ENCODE measurements at regions not wholly inside any gene's neighbourhood (a gene's known extent, or its start where the extent isn't known, plus 50 kb on each side); places are given as distances from the start of the nearest gene placed in this dataset.

GRCh38 chr6:122154155-122154554, 245.3 kb upstream of the HSF2 start:
- no peaks in the 10 kb centered on the region for H4K20me1 ChIP-seq (ENCODE audit: low read depth)
- H3K4me3 ChIP-seq, result no peak overlapping the region
- Mint-ChIP-seq H3K27me3 (ENCODE audit: insufficient read depth, low read depth) (no peaks in the 10 kb centered on the region), H3K4me3 (no peak overlapping the region), H3K9me3 (no peaks in the 10 kb centered on the region), H3K27ac (no peak overlapping the region), H3K36me3 (no peaks in the 10 kb centered on the region), H3K4me1 (peaks cover 17% of the 10 kb centered on the region)
- no peak overlapping the region for H3K9ac ChIP-seq
- DNase-seq (ENCODE audit: low spot score), result no peak
- no peaks in the 10 kb centered on the region for H3K9me3 ChIP-seq (ENCODE audit: low read depth)
- peak overlapping the region; percentile 7 for H2AFZ ChIP-seq (replicated peaks)
- H3K27me3 ChIP-seq, result no peaks in the 10 kb centered on the region
- no peaks in the 10 kb centered on the region for H3K36me3 ChIP-seq
- H3K4me2 ChIP-seq, result no peak overlapping the region
- no peaks in the 10 kb centered on the region for H3F3A ChIP-seq (ENCODE audit: low read depth)
- H3K27ac ChIP-seq, result no peak overlapping the region
- no peaks in the 10 kb centered on the region for H3K79me2 ChIP-seq (ENCODE audit: low read depth)
- H3K4me1 ChIP-seq, result peaks cover 9% of the 10 kb centered on the region
- TF ChIP-seq CTCF (IDR thresholded peaks at IDR 0.05) (no peak), EZH2 (IDR thresholded peaks at IDR 0.05) (no peak), EZH2phosphoT487 (IDR thresholded peaks at IDR 0.05) (no peak)

- no peak overlapping the region for H2AFZ ChIP-seq (replicated peaks)
- peaks cover 9% of the 10 kb centered on the region for H3K4me1 ChIP-seq
- no peak overlapping the region for H3K4me2 ChIP-seq
- H3K4me3 ChIP-seq, result no peak overlapping the region
- no peak overlapping the region for H3K27ac ChIP-seq
- H3K4me1 Mint-ChIP-seq, result peaks cover 17% of the 10 kb centered on the region
- no peaks in the 10 kb centered on the region for H3K36me3 ChIP-seq
- H3K9me3 ChIP-seq (ENCODE audit: low read depth), result no peaks in the 10 kb centered on the region
- H3K79me2 ChIP-seq (ENCODE audit: low read depth), result no peaks in the 10 kb centered on the region
- no peaks in the 10 kb centered on the region for H3K27me3 ChIP-seq
- H3K9ac ChIP-seq, result no peak overlapping the region
- H3K27me3 Mint-ChIP-seq (ENCODE audit: insufficient read depth, low read depth), result no peaks in the 10 kb centered on the region
- no peaks in the 10 kb centered on the region for H3K36me3 Mint-ChIP-seq
- no peaks in the 10 kb centered on the region for H3K9me3 Mint-ChIP-seq
- no peaks in the 10 kb centered on the region for H3F3A ChIP-seq (ENCODE audit: low read depth)
- no peaks in the 10 kb centered on the region for H4K20me1 ChIP-seq (ENCODE audit: low read depth)
- H3K4me3 Mint-ChIP-seq, result no peak overlapping the region
- no peak overlapping the region for H3K27ac Mint-ChIP-seq
- TF ChIP-seq EZH2 (IDR thresholded peaks at IDR 0.05) (no peak), EZH2phosphoT487 (IDR thresholded peaks at IDR 0.05) (no peak), CTCF (IDR thresholded peaks at IDR 0.05) (no peak)
- DNase-seq (ENCODE audit: low spot score), result no peak
These were observed 244.4 kb upstream of the HSF2 start for GRCh38 chr6:122154912-122155575.

GRCh38 chr6:122161136-122161535, 238.3 kb upstream of the HSF2 start:
- H3K27ac Mint-ChIP-seq, result no peak overlapping the region
- peaks cover 7% of the 10 kb centered on the region for H3K9me3 Mint-ChIP-seq
- Histone ChIP-seq H3F3A (ENCODE audit: low read depth) (no peaks in the 10 kb centered on the region), H3K36me3 (no peaks in the 10 kb centered on the region), H3K79me2 (ENCODE audit: low read depth) (no peaks in the 10 kb centered on the region), H3K9me3 (ENCODE audit: low read depth) (no peaks in the 10 kb centered on the region), H3K9ac (no peak overlapping the region), H3K4me2 (no peak overlapping the region), H2AFZ (replicated peaks) (no peak overlapping the region), H3K27me3 (no peaks in the 10 kb centered on the region), H4K20me1 (ENCODE audit: low read depth) (no peaks in the 10 kb centered on the region), H3K4me1 (no peaks in the 10 kb centered on the region), H3K27ac (no peak overlapping the region), H3K4me3 (no peak overlapping the region)
- DNase-seq (ENCODE audit: low spot score), result no peak
- no peak for TF ChIP-seq EZH2phosphoT487 (IDR thresholded peaks at IDR 0.05)
- no peak for TF ChIP-seq EZH2 (IDR thresholded peaks at IDR 0.05)
- no peak for TF ChIP-seq CTCF (IDR thresholded peaks at IDR 0.05)
- no peaks in the 10 kb centered on the region for H3K36me3 Mint-ChIP-seq
- no peak overlapping the region for H3K4me3 Mint-ChIP-seq
- H3K4me1 Mint-ChIP-seq, result no peaks in the 10 kb centered on the region
- no peaks in the 10 kb centered on the region for H3K27me3 Mint-ChIP-seq (ENCODE audit: insufficient read depth, low read depth)

Measured in neural progenitor cell (in vitro differentiated cells).